K562 (cell line): ENCODE measurements at regions not wholly inside any gene's neighbourhood (a gene's known extent, or its start where the extent isn't known, plus 50 kb on each side); places are given as distances from the start of the nearest gene placed in this dataset.
A peak's percentile ranks its signal among the peaks of the same experiment; 100 is the strongest.

Experiments
- ATAC-seq: fragments of 200-7000 bp; cut with Tn5 transposase; 3 replicates; pipeline ENCODE4 v1.9.1; 2020; ENCODE audit warnings: moderate library complexity
- BruUV-seq: library from RNA; stranded (reverse); fragments of 400-500 nt; replicated peaks from 2 replicates; lab custom pipeline; 2021; lab: Mats Ljungman, UMichigan
- CTCF ChIA-PET: fragments of 300-600 bp; formaldehyde crosslinking; extraction: SDS; loops from one replicate; lab custom pipeline; 2021; ENCODE audit warnings: low intra/inter-chr PET ratio; lab: Yijun Ruan, JAX
- POLR2A ChIA-PET: fragments of 300-600, 350-650 bp; sonication (Branson Sonifier 250); formaldehyde crosslinking; extraction: SDS; loops from one replicate; lab custom pipeline; 2021; ENCODE audit warnings: antibody characterized with exemption, inconsistent platforms; lab: Yijun Ruan, JAX
- DNase-seq, 4 experiments: peaks; one replicate each; pipeline versions ENCODE4 v3.0.0 to v3.0.0-alpha.2; 2011 to 2018; ENCODE audit warnings: low spot score in 3 of 4, mixed read lengths in 3 of 4; ENCODE audit errors: extremely low read depth in 1 of 4
- FAIRE-seq: peaks from 2 replicates; lab custom pipeline; 2011; peaks lifted over from hg19 to GRCh38; lab: Jason Lieb, UNC
- H2AFZ ChIP-seq: 2 replicates; pipeline ENCODE4 v1.6.0; 2011; ENCODE audit warnings: low read depth, low read length, control low read depth, inconsistent platforms
- H3K27ac ChIP-seq: fragments of 200-600 bp; 3 replicates; pipeline ENCODE4 v1.8.0; 2011; ENCODE audit warnings: low read depth, mild to moderate bottlenecking, control low read depth, inconsistent platforms, low read length, moderate library complexity, mixed read lengths; ENCODE audit errors: extremely low read depth
- H3K27me3 ChIP-seq, 2 experiments: fragments of 300-600 bp in 1 of 2; 2 replicates in 1 of 2; 3 replicates in 1 of 2; pipeline versions ENCODE4 v1.6.0 to v1.8.0; 2011; ENCODE audit warnings: inconsistent platforms in 2 of 2, low read length in 2 of 2, mild to moderate bottlenecking in 1 of 2, mixed read lengths in 1 of 2, moderate library complexity in 1 of 2; ENCODE audit not compliant: control insufficient read depth in 2 of 2, insufficient read depth in 2 of 2
- H3K36me3 ChIP-seq: fragments of 300-600 bp; 3 replicates; pipeline ENCODE4 v1.8.0; 2011; ENCODE audit warnings: mild to moderate bottlenecking, low read length, inconsistent platforms; ENCODE audit not compliant: control insufficient read depth, insufficient read depth
- H3K4me1 ChIP-seq, 2 experiments: fragments of 200-600 bp in 1 of 2; replicated peaks in 1 of 2; 2 replicates in 1 of 2; 3 replicates in 1 of 2; pipeline versions ENCODE4 v1.5.1 to v1.8.0; 2011; ENCODE audit warnings: inconsistent platforms in 2 of 2, low read length in 2 of 2, mild to moderate bottlenecking in 1 of 2, mixed read lengths in 1 of 2, moderate library complexity in 1 of 2; ENCODE audit not compliant: control insufficient read depth in 2 of 2, insufficient read depth in 2 of 2
- H3K4me2 ChIP-seq: 2 replicates; pipeline ENCODE4 v1.6.1; 2011; ENCODE audit warnings: low read length, control low read depth, inconsistent platforms, mixed read lengths; ENCODE audit not compliant: insufficient read depth
- H3K4me3 ChIP-seq: fragments of 200-600 bp; sonication (generic), shearing (Covaris generic); 2 replicates; pipeline ENCODE4 v1.5.1; 2016; ENCODE audit warnings: control low read depth, inconsistent platforms
- H3K79me2 ChIP-seq: fragments of 200-600 bp; 3 replicates; pipeline ENCODE4 v1.8.0; 2011; ENCODE audit warnings: low read length, inconsistent platforms; ENCODE audit not compliant: control insufficient read depth, insufficient read depth
- H3K9ac ChIP-seq, 2 experiments: 2 replicates each; pipeline versions ENCODE4 v1.6.0 to v1.6.1; 2011; ENCODE audit warnings: low read depth in 2 of 2, low read length in 2 of 2, control low read depth in 1 of 2, inconsistent platforms in 1 of 2, mild to moderate bottlenecking in 1 of 2, mixed read lengths in 1 of 2; ENCODE audit not compliant: insufficient read depth in 1 of 2
- H3K9me1 ChIP-seq: one replicate; pipeline ENCODE4 v1.6.0; 2011; ENCODE audit warnings: inconsistent platforms, mild to moderate bottlenecking, low read length, moderate library complexity; ENCODE audit not compliant: control insufficient read depth, insufficient read depth
- H3K9me3 ChIP-seq: replicated peaks from 2 replicates; pipeline ENCODE4 v1.5.1; 2011; ENCODE audit warnings: low read depth, low read length, inconsistent platforms; ENCODE audit not compliant: control insufficient read depth, insufficient read depth
- H4K20me1 ChIP-seq: replicated peaks from 2 replicates; pipeline ENCODE4 v1.6.1; 2011; ENCODE audit warnings: low read length, inconsistent platforms, mixed read lengths; ENCODE audit not compliant: control insufficient read depth, insufficient read depth
- MITF ChIP-seq: IDR thresholded peaks from 2 replicates; pipeline ENCODE4 v1.6.1; 2014; ENCODE audit warnings: antibody characterized with exemption
- NKRF ChIP-seq: fragments of 450-650 bp; IDR thresholded peaks from 2 replicates; pipeline ENCODE4 v1.6.1; 2016; ENCODE audit warnings: borderline replicate concordance
- NR0B1 ChIP-seq: fragments of 450-650 bp; IDR thresholded peaks from one replicate; pipeline ENCODE4 v1.6.1; 2018; ENCODE audit warnings: mild to moderate bottlenecking, moderate library complexity; ENCODE audit not compliant: partially characterized antibody
- SMARCB1 ChIP-seq: IDR thresholded peaks from 2 replicates; pipeline ENCODE4 v1.6.1; 2011; ENCODE audit warnings: improper control_type of control experiment, low read depth; ENCODE audit not compliant: insufficient read length
- ZBTB49 ChIP-seq: sonication (generic); formaldehyde crosslinking; IDR thresholded peaks from 2 replicates; pipeline ENCODE4 v1.8.0; 2022; ENCODE audit warnings: missing genetic modification reagents, mild to moderate bottlenecking, borderline replicate concordance
- ZNF316 ChIP-seq: fragments of 450-650 bp; IDR thresholded peaks from 2 replicates; pipeline ENCODE4 v1.6.1; 2016
- ZNF644 ChIP-seq: fragments of 200-800 bp; sonication (Bioruptor generic); IDR thresholded peaks from 2 replicates; pipeline ENCODE4 v1.6.1; 2016; ENCODE audit warnings: low read depth, missing genetic modification characterization, missing compliant biosample characterization
- WGBS: fragments of 100-300 bp; shearing (Covaris generic); methylation state at CpG from one replicate; pipeline ENCODE4 v1.1.6; 2016; ENCODE audit warnings: low coverage, mixed read lengths; ENCODE audit not compliant: insufficient coverage; ENCODE audit errors: missing lambda C conversion rate; 5-methylcytosine and 5-hydroxymethylcytosine counted together
- in situ Hi-C: fragments of 300-500 bp; cut with MboI; formaldehyde crosslinking; loops from 4 replicates; pipeline ENCODE4 v1.15.0; 2018; ENCODE audit warnings: inconsistent platforms, mixed read lengths
- intact Hi-C: fragments of 100-400 bp; cut with micrococcal nuclease; formaldehyde crosslinking; loops from 2 replicates; pipeline ENCODE4 v1.14.2; 2022

DNA sequence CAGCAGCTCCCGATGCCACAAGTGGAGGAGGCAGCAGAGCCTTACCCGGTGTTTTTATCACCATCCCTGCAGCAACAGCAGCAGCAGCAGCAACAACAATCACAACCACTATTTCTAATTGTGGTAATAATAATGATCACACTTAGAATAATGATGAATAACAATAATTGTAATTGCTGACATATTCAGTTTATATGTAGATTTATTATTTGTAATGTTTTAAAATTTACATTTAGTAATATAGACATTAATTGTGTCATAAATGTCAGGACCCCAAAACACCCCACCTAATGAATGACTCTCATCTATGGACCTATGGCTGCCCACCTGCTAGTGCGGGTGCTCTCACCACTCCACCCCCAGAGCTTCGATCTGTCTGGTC, 170.0 kb downstream of the AHSP start:
- no TSS peak for BruUV-seq
- TF ChIP-seq MITF (no peak), ZNF316 (peak; percentile 58)
- DNase-seq (no peak), ATAC-seq (no peak), FAIRE-seq (no peak)
- no peaks in the 10 kb centered on the region for H3K27me3 ChIP-seq
- H4K20me1 ChIP-seq = no peaks in the 10 kb centered on the region
- H3K9me1 ChIP-seq = peaks cover 2% of the 10 kb centered on the region
- CTCF ChIA-PET = no interaction called here
- H3K9me3 ChIP-seq = no peaks in the 10 kb centered on the region
- in situ Hi-C loops (loop anchor here (10.0 kb wide), 3 partner anchors 243 to 743 kb away; partner anchors contain the start of genes ARMC5 and SETD1A), intact Hi-C loops (loop anchor here (2.0 to 10.0 kb wide), 2 partner anchors 245 to 313 kb away; no protein-coding TSS in a partner anchor)
- H3K4me1 ChIP-seq = peaks cover 5 to 8% of the 10 kb centered on the region in 2 experiments; a peak in 4 of 5 replicates
- 16% methylated on average over 4 of the region's 4 CpGs for WGBS
- POLR2A ChIA-PET = interaction anchor here (0.6 kb wide), 1 partner anchor 237 kb away, joined by 3 read pairs; no protein-coding TSS in a partner anchor
- H3K36me3 ChIP-seq = peaks cover 7% of the 10 kb centered on the region; the same call in 2 of the 3 replicates
- H3K79me2 ChIP-seq = peaks cover 23% of the 10 kb centered on the region
- H3K4me2 ChIP-seq = no peak overlapping the region
- H2AFZ ChIP-seq = no peak overlapping the region
- no peak overlapping the region for H3K27ac ChIP-seq
- no peak overlapping the region for H3K9ac ChIP-seq
- H3K4me3 ChIP-seq = no peak overlapping the region

- peaks cover 4% of the 10 kb centered on the region for H3K9me1 ChIP-seq
- peaks cover 5 to 8% of the 10 kb centered on the region in 2 experiments; a peak in 4 of 5 replicates for H3K4me1 ChIP-seq
- FAIRE-seq (no peak), DNase-seq (no peak), ATAC-seq (no peak)
- no TSS peak for BruUV-seq
- no peak overlapping the region for H3K4me3 ChIP-seq
- H3K9me3 ChIP-seq = no peaks in the 10 kb centered on the region
- ChIA-PET CTCF (no interaction called here), POLR2A (interaction anchor here (0.7 to 1.7 kb wide), 4 partner anchors 12 to 244 kb away, joined by 3 to 8 read pairs (median 5); partner anchors contain the start of gene ARMC5)
- no peak overlapping the region for H3K4me2 ChIP-seq
- peaks cover 23% of the 10 kb centered on the region for H3K79me2 ChIP-seq
- H3K36me3 ChIP-seq = peaks cover 19% of the 10 kb centered on the region; the same call in 2 of the 3 replicates
- in situ Hi-C loops (loop anchor here (10.0 kb wide), 3 partner anchors 244 to 744 kb away; partner anchors contain the start of genes ARMC5 and SETD1A), intact Hi-C loops (loop anchor here (10.0 kb wide), 1 partner anchor 314 kb away; no protein-coding TSS in a partner anchor)
- no peaks in the 10 kb centered on the region for H3K27me3 ChIP-seq
- no peak overlapping the region for H3K27ac ChIP-seq
- H2AFZ ChIP-seq = no peak overlapping the region
- WGBS = 16% methylated on average over 2 of the region's 2 CpGs
- no peaks in the 10 kb centered on the region for H4K20me1 ChIP-seq
- H3K9ac ChIP-seq = no peak overlapping the region
- TF ChIP-seq NR0B1 (no peak), ZNF644 (tag) (no peak), NKRF (no peak), ZBTB49 (no peak), SMARCB1 (no peak)
Measured at GRCh38 chr16:31698901-31699300, 171.2 kb downstream of the AHSP start.
